DMS53 treated with DMSO at 0.1 percent for 48 hours (cell line): ENCODE measurements at regions not wholly inside any gene's neighbourhood (a gene's known extent, or its start where the extent isn't known, plus 50 kb on each side); places are given as distances from the start of the nearest gene placed in this dataset.

ENCODE experiments used
- DNase-seq: peaks from one replicate; lab custom pipeline; 2025; ENCODE audit not compliant: unreplicated experiment; lab: John Stamatoyannopoulos, UW

DNA sequence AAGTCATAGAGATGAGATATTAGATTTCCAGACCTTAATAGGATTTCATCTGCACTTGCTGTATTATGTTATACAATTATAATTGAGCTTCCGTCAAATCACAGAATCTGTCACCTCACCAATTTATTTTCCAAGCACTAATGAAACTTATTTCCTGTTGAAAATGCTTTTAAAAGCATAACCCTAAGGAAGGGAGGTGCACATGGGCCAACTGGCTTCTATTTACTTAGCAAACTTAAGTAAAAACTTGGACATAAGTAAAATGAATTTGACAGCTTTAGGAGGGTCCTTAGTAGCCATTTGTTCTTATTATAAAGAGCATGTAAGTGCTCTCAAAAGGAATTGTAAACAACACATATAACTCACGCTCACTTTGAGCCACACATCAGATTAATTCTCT lies 462.2 kb upstream of the TMPO start:
- DNase-seq: no peak

- no peak for DNase-seq
These were observed 457.7 kb upstream of the TMPO start for GRCh38 chr12:98057701-98058100.

GRCh38 chr12:98058213-98058612 lies 457.2 kb upstream of the TMPO start:
- no peak for DNase-seq

DNA sequence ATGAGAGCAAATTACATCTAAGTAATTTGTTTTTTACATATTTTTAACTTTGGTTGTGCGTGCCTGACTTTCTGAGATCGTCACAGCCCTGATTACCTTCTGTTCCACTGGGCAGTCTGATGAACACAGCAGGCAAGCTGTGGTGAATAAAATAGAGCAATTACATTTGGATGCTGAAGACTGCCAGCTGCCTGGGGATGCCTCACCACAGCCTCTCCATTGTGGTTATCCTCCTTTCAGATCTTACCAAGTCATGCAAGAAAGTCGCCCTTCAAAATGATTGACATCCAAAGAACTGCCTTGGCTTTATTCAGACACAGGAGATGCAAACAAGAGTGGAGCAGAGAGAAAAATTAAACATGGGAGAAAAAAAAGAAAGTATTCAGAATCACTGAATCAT lies 456.6 kb upstream of the TMPO start:
- DNase-seq: no peak

GRCh38 chr12:98059659-98060343 lies 455.6 kb upstream of the TMPO start:
- DNase-seq: no peak

DNA sequence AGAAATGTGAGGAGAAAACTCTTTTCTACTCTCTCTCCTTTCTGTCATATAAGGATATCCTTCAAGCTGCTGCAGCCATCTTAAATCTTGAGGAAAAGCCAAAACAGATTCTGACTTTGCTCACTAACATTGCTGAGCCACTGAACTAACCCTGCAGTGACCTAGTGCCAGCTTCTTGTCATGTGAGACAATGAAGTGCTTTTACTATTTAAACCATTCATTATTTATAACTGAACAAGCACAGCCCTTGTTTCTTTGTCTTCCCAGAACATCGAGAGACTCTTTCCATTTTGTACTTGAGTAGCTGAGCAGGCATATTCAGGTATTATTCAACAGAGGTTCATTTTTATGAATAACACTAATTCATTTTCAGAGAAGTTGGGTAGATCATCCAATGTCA lies 455.0 kb upstream of the TMPO start:
- no peak for DNase-seq

DNA sequence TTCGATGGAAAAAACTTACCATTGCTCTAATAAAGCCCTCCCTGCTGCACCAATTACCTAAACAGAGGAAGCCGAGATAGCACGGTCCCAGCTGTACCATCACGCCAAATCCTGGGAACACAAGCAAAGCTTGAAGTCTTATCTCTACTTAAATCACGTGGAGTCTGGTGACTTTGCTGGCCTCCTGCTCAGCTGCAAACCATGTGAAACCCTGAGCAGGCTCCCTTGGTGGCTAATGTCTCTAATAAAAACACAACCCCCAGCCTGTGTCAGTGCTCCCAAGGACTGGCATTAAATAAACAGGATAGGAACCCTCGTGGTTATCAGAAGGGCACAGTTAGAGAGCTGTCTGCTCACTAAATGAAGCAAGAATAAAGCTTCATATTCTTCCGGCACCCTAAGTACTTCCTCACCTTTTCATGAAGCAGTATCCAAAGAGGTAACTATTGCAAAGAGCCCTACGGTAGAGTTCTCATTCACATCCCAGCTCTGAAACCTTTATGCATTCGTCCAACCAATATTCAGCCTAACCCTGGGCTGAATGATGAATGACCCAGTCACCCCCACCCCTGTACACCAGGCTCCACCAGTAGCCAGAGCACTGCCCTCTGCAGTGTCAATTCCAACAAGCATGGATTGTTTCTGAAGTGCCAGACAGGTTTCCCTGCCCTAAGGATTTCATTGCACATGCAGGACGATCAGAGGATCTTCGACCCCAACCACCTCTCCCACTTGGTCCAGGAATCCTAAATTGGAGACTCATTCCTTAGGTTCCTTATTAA lies 452.7 kb upstream of the TMPO start:
- no peak for DNase-seq

DNA sequence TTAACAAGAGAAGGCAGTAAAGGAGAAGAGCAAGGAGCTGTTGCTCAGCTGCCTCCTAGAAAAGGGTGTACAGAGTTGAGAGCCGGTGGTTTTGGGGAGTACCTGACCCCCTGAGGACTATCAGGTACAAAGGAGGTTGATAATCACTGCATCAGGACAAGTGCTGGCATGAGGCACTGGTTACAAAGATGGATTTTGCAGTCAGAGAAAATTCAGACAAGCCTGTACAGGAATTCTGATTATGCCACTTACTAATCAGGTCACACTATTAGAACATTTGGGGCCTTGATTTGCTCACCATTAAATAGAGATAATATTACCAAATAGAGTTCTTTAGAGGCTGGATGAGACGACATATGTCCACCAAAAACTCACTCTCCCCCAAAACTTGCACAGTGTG lies 450.9 kb upstream of the TMPO start:
- no peak for DNase-seq

DNA sequence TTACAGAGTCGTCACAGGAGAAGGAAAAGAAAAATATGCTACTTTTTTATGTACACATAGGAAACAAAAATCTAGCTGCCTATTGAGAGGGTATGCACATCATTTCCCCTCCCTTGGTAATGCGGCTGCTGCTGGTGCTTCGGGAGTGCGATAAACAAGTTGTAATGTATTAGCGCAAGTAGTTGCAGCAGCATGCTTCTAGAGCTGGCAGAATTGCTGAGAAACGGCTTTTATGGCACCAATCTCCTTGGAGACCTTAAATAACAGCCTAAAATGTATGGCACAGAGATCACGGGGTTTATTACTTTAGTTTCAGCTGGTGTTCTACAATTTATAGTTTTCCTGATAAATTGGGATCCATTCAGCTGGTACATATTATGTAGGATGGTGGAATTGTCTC lies 447.6 kb upstream of the TMPO start:
- DNase-seq: no peak

DNA sequence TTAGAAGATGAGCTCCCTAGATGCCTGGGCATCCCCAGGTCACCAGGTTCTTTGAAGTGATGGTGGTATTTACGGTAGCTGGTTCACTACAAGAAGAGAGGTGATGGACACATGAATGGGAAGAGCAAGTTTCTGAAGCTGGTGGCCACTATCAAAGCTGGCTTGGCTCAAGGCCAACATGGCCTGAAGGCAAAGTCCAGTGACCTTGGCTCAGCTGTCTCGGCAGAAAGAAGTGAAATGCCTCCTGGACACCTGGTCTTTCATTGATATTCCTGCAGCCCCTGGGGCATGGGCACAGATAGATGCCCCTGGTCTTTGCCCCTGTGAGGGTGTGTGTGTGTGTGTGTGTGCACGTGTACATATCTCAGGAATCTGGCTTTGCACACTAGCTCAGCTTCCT lies 441.8 kb upstream of the TMPO start:
- DNase-seq: no peak

DNA sequence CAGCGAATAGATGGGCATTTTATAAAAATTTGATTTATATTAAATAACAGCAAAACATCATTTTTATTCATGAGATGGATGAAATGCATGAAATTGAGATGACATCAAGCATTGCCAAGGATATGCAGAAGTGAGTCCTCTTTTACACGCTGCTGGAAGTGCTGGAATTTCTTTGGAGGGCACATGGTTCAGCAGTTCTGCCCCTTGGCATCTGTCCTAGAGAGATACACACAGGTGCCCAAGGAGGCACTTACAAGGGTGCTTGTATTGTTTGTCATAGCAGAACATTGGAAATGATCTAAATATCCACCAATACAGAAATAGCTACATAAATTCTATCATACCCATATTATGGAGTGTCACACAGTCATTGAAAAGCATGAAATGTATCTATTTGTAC lies 441.1 kb upstream of the TMPO start:
- no peak for DNase-seq

DNA sequence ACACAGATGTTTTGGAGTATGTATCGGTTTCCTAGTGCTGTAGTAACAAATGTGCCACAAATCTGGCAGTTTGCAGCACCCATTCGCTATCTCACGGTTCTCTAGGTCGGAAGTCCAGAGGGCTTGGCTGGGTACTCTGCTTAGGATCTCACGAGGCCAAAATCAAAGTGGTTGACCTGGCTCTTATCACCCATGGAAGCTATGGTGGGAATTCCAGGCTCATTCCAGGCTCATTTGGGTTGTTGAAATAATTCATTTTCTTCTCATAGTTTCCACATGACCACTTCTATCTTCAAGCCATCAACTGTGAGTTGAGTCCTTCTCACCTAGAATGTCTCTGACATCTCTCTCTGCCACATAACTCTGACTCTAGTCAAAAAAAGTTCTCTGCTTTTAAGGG lies 431.0 kb upstream of the TMPO start:
- no peak for DNase-seq

GRCh38 chr12:98085046-98085755 lies 430.2 kb upstream of the TMPO start:
- DNase-seq: no peak

- no peak for DNase-seq
These were observed 424.7 kb upstream of the TMPO start for GRCh38 chr12:98090731-98091130.

- no peak for DNase-seq
These were observed 419.0 kb upstream of the TMPO start for GRCh38 chr12:98096436-98096835.

DNA sequence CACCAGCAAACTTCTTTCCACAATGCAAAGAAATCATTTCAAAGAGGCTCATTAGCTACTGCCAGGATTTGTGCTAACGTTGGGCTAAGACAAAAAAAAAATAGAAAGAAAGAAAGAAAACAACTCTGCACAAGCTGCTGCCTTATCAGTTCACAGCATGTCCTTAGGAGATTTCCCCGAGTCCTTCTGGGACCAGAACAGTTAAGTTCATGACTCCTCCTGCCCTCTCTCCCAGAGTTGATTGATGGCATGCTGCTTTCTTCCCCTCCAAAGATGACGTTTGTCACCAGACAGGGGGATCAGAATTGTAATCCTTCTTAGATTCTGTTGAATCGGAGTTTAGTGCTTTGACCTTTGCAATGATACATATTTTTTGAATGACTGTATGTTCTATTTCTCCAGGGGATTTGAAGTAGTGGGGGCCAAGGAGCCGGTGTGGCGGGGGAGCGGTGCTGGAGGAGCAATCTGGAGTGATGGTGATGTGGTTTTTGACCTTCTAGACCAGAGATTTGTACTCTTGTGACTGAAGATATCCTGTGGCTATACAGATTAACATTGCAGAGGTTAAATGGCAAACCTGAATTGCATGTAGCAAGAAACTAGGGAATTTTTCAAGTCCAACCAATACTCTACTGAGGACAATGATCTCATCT lies 409.2 kb upstream of the TMPO start:
- no peak for DNase-seq

- no peak for DNase-seq
These were observed 406.1 kb upstream of the TMPO start for GRCh38 chr12:98109266-98109665.

- no peak for DNase-seq
These were observed 404.9 kb upstream of the TMPO start for GRCh38 chr12:98110536-98110935.

DNA sequence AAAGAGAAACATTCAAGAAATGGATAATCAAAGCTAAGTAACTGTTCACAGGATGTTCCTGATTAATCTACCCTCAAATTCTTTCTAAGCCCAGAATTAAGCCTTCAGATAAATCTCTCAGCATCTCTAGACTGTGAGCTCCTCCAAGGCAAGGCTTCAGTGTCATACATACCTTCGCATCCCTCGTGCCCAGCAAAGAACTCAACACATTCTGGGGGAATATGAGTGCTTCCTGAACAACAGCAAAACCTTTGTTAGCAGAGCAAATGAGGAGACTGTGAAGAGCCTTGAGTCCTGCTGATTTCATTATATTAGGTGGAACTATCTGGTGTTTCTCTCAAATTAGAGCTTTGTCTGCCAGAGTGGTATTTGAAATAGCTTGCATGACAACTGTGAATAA lies 401.8 kb upstream of the TMPO start:
- no peak for DNase-seq

GRCh38 chr12:98121963-98122362 lies 393.4 kb upstream of the TMPO start:
- no peak for DNase-seq

DNA sequence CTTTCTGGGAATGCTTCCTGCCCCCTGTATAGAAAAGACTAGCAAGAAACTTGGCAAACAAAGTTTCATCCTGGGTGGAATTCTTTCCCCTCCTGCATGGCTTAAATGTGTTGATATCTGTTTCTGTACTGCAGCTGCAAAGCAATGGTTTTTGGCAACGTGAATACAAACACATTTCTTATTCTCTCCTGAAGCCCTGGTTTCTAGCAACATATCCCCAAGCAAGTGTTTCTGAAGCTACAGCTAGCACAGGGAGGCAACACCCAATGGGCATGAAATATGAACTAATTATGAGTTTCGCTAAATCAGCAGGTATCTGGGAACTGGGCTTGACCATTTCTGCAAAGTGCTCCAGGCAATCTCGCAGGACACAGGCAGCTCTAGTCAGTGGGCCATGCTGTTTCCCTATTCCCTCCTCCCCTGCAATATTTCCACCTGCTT lies 392.3 kb upstream of the TMPO start:
- no peak for DNase-seq
